ENCODE measurements at regions not wholly inside any gene's neighbourhood (a gene's known extent, or its start where the extent isn't known, plus 50 kb on each side); places are given as distances from the start of the nearest gene placed in this dataset.

DNA sequence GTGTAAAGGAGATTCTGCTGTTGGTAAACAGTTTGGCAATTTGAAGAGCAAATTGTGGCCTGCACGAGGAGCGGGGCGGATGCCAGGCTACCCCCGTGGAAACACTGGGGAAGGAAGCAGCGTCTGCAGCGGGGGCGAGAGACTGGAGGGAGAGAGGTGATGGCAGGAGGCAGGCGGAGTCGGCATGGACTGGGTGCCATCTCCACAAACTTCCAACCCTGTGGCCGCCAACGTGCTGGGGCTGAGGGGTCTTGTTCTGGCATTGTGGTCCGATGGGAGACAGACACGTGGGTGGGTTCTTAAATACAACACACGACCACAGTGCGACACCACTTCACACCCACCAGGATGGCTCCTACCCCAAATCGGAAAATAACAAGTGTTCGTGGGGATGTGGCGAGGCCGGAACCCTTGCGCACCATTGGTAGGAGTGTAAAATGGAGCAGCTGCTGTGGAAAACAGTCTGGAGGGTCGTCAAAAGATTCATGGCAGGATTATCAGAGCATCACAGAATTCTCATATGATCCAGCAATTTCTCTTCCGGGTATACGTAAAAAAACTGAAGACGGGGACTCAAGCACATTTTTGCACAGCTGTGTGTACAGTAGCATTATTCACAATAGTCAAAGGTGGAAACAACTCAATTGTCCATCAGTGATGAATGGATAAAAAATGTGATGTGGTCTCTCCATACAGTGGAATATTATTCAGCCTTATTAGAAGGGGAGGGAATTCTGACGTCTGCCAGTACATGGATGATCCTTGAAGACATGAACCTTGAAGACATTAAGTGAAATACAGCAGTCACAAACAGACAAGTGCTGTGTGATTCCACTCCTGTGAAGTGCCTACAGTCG is 82.4 kb upstream of the HPCAL1 start:
- DNase-seq (ENCODE audit: low read depth): no peak
- TF ChIP-seq, protein P1, sequence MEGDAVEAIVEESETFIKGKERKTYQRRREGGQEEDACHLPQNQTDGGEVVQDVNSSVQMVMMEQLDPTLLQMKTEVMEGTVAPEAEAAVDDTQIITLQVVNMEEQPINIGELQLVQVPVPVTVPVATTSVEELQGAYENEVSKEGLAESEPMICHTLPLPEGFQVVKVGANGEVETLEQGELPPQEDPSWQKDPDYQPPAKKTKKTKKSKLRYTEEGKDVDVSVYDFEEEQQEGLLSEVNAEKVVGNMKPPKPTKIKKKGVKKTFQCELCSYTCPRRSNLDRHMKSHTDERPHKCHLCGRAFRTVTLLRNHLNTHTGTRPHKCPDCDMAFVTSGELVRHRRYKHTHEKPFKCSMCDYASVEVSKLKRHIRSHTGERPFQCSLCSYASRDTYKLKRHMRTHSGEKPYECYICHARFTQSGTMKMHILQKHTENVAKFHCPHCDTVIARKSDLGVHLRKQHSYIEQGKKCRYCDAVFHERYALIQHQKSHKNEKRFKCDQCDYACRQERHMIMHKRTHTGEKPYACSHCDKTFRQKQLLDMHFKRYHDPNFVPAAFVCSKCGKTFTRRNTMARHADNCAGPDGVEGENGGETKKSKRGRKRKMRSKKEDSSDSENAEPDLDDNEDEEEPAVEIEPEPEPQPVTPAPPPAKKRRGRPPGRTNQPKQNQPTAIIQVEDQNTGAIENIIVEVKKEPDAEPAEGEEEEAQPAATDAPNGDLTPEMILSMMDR (conservative IDR thresholded peaks at IDR 0.05; ENCODE audit: low read length): no peak
- no peak overlapping the region for H3K4me3 ChIP-seq (ENCODE audit: low read length)

GRCh38 chr2:10220902-10221391 is 81.8 kb upstream of the HPCAL1 start:
- TF ChIP-seq, protein P1 (conservative IDR thresholded peaks at IDR 0.05; ENCODE audit: low read length): no peak
- H3K4me3 ChIP-seq (ENCODE audit: low read length): no peak overlapping the region
- DNase-seq (ENCODE audit: low read depth): peak; percentile 84

- DNase-seq (ENCODE audit: low read depth): no peak
- no peak overlapping the region for H3K4me3 ChIP-seq (ENCODE audit: low read length)
- TF ChIP-seq, protein P1 (conservative IDR thresholded peaks at IDR 0.05; ENCODE audit: low read length): no peak
Measured at GRCh38 chr2:10221443-10221842, 81.3 kb upstream of the HPCAL1 start.

- TF ChIP-seq, protein P1 (conservative IDR thresholded peaks at IDR 0.05; ENCODE audit: low read length): no peak
- H3K4me3 ChIP-seq (ENCODE audit: low read length): no peak overlapping the region
- DNase-seq (ENCODE audit: low read depth): no peak
Measured at GRCh38 chr2:10221976-10222870, 80.5 kb upstream of the HPCAL1 start.

DNA sequence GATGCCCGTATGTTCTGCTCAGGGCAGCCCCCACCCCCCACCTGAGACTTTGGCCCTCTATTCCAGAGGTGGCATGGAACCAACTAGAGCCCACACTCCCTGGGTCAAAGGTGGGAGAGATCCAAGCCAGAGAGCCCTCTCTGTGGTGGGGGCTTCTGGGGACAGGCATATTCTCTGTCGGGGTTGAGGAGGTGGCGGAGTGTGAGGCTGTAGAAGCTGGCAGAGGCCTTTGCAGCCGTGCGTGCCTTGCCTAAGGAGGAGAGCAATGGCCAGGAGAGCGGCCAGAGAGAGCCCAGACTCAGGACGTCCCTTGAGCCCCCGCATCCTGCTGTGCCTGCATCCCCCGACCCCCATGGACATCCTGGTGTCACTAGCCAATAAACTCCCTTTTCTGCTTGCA is 79.2 kb upstream of the HPCAL1 start:
- no peak for DNase-seq (ENCODE audit: low read depth)
- TF ChIP-seq, protein P1 (conservative IDR thresholded peaks at IDR 0.05; ENCODE audit: low read length): no peak

DNA sequence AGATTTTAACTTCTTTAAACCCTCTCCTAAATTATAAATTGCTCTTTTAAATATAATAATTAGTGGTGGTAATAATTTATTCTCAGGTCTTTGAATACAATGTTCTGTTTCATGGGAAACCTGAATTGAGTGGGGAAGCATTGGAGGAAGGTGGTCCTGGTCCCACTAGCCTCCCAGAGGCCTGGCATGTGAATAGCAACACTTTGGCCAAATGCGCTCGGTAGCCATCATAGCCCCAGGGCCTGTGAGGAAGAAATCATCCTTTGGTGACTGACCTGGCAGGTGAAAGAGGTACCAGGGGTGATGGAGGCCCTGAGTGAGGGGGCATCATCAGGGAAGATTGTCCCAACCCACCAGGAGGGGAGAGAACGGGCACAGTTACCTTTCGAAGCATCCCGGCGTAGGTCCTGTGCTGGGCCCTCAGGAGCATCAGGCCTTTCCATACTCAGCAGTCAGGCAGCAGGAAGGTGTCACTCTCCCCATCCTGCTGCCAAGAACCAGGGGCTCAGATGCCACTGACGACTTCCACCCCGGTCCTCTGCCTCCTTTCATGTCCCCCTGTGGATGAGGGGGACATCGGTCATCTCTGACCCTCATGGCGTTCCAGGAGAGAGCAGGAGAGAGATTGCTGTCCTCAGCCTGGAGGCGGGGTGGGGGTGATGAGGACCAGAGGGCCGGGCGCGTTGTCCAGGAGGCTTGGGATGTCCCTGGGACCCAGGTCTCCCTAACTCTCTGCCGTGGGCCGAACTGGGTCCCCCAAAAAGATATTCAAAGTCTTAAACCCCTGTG is 78.6 kb upstream of the HPCAL1 start:
- DNase-seq (ENCODE audit: low read depth): no peak
- no peak overlapping the region for H3K4me3 ChIP-seq (ENCODE audit: low read length)
- TF ChIP-seq, protein P1 (conservative IDR thresholded peaks at IDR 0.05; ENCODE audit: low read length): no peak

More for the DNA sequence above, 79.2 kb upstream of the HPCAL1 start:
- H3K4me3 ChIP-seq (ENCODE audit: low read length): no peak overlapping the region
